NCI-H2029 treated with DMSO at 0.1 percent for 48 hours (cell line): ENCODE measurements at regions not wholly inside any gene's neighbourhood (a gene's known extent, or its start where the extent isn't known, plus 50 kb on each side); places are given as distances from the start of the nearest gene placed in this dataset.

Source experiments
- DNase-seq: peaks from one replicate; lab custom pipeline; 2025; lab: John Stamatoyannopoulos, UW

GRCh38 chr7:114856625-114857024, 65.3 kb upstream of the MDFIC start:
- no peak for DNase-seq

GRCh38 chr7:114857605-114858004, 64.3 kb upstream of the MDFIC start:
- DNase-seq = no peak

GRCh38 chr7:114859477-114859876, 62.4 kb upstream of the MDFIC start:
- DNase-seq = no peak

- no peak for DNase-seq
Observed at GRCh38 chr7:114860206-114860605, 61.7 kb upstream of the MDFIC start.

- DNase-seq = no peak
Observed at GRCh38 chr7:114862406-114862805, 59.5 kb upstream of the MDFIC start.

- DNase-seq = no peak
Observed at GRCh38 chr7:114864278-114864677, 57.6 kb upstream of the MDFIC start.

GRCh38 chr7:114865564-114865963, 56.3 kb upstream of the MDFIC start:
- no peak for DNase-seq
